Prostate gland (tissue), 2 donors: ENCODE measurements at regions not wholly inside any gene's neighbourhood (a gene's known extent, or its start where the extent isn't known, plus 50 kb on each side); places are given as distances from the start of the nearest gene placed in this dataset.

Experiments
- CTCF ChIP-seq, 4 experiments: fragments of 200-600 bp in 2 of 4; fragments of 450-650 bp in 2 of 4; sonication (generic) in 2 of 4; IDR thresholded peaks; 1 replicate in 3 of 4; 2 replicates in 1 of 4; pipeline ENCODE4 v1.5.1; 2016 to 2019; ENCODE audit warnings: antibody characterized with exemption in 4 of 4, mild to moderate bottlenecking in 2 of 4, moderate library complexity in 2 of 4
- POLR2A ChIP-seq: fragments of 450-650 bp; IDR thresholded peaks from one replicate; pipeline ENCODE4 v1.6.1; 2016; ENCODE audit warnings: antibody characterized with exemption, mild to moderate bottlenecking
- POLR2AphosphoS5 ChIP-seq: sonication (generic); formaldehyde crosslinking; IDR thresholded peaks from one replicate; pipeline ENCODE4 v1.6.1; 2017; ENCODE audit warnings: antibody characterized with exemption

DNA sequence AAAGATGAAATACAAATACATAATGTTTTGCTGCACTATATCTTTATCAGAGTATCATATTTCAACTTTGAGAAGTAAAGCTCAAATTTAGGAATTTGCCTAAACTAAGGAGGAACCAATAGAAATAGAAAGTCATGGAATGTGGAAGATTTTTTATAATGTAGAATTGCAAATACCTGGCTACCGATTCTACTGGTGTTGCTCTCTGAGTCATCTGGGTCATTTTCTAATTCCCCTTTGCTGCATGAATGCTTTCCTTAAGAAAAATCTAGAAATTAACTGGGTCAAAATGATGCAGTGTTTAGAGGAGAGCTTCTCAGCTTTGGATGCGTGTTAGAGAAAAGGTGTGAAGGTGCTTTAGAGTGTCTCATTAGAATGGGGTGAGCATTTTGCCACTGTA lies 568.9 kb upstream of the ANKRD30A start:
- no peak for TF ChIP-seq CTCF (IDR thresholded peaks at IDR 0.05)
- no peak for TF ChIP-seq POLR2A
- TF ChIP-seq POLR2AphosphoS5, result no peak
